ENCODE measurements at regions not wholly inside any gene's neighbourhood (a gene's known extent, or its start where the extent isn't known, plus 50 kb on each side); places are given as distances from the start of the nearest gene placed in this dataset.
"Not testable (repeated sequence)": the region's sequence is repeated elsewhere in the genome, so short reads cannot be mapped to it uniquely, and the experiment has no call there.

GRCh38 chr14:106618471-106618951 lies 1092.1 kb downstream of the TMEM121 start:
- not testable (repeated sequence) for H3K27me3 ChIP-seq (ENCODE audit: control insufficient read depth, low read length); H3K4me1 ChIP-seq (ENCODE audit: control insufficient read depth, low read length)
- TF ChIP-seq CTCF (IDR thresholded peaks at IDR 0.05; ENCODE audit: low read depth, low read length, poor library complexity, severe bottlenecking): peak; percentile 99

GRCh38 chr14:106619606-106620005 lies 1093.2 kb downstream of the TMEM121 start:
- no peak overlapping the region for H3K27ac ChIP-seq (ENCODE audit: low read depth, low read length)
- H3K4me2 ChIP-seq (ENCODE audit: low read length): no peak overlapping the region
- no peaks in the 10 kb centered on the region for H3K4me1 ChIP-seq (ENCODE audit: control insufficient read depth, low read length)

More at GRCh38 chr14:106618471-106618951, 1092.1 kb downstream of the TMEM121 start:
- not testable (repeated sequence) for H3K36me3 ChIP-seq (ENCODE audit: control insufficient read depth, low read length); H3F3A ChIP-seq (ENCODE audit: control insufficient read depth, insufficient read depth); H3K79me2 ChIP-seq (ENCODE audit: control insufficient read depth, low read length); H3K27ac ChIP-seq (ENCODE audit: low read depth, low read length); H4K20me1 ChIP-seq (ENCODE audit: control insufficient read depth, insufficient read depth, low read depth, low read length); H3K9me2 ChIP-seq (replicated peaks; ENCODE audit: control insufficient read depth, low read length); H3K4me2 ChIP-seq (ENCODE audit: low read length); H3K4me3 ChIP-seq (ENCODE audit: low read length)
- peaks cover 19% of the 10 kb centered on the region; the same call in 1 of the 2 replicates for H3K9me3 ChIP-seq (ENCODE audit: control insufficient read depth, insufficient read depth, low read length)

GRCh38 chr14:106620368-106620767 lies 1094.0 kb downstream of the TMEM121 start:
- no peaks in the 10 kb centered on the region for H4K20me1 ChIP-seq (ENCODE audit: control insufficient read depth, insufficient read depth, low read depth, low read length)
- no peaks in the 10 kb centered on the region for H3K36me3 ChIP-seq (ENCODE audit: control insufficient read depth, low read length)
- no peak overlapping the region for H3K4me2 ChIP-seq (ENCODE audit: low read length)
- H3K4me1 ChIP-seq (ENCODE audit: control insufficient read depth, low read length): no peaks in the 10 kb centered on the region
- no peak overlapping the region for H3K4me3 ChIP-seq (ENCODE audit: low read length)
- TF ChIP-seq EZH2phosphoT487 (IDR thresholded peaks at IDR 0.05; ENCODE audit: borderline replicate concordance, low read length) (no peak), CTCF (IDR thresholded peaks at IDR 0.05; ENCODE audit: low read depth, low read length, poor library complexity, severe bottlenecking) (no peak)
- H3K9me3 ChIP-seq (ENCODE audit: control insufficient read depth, insufficient read depth, low read length): peaks cover 19% of the 10 kb centered on the region; the same call in 1 of the 2 replicates
- peaks cover 2% of the 10 kb centered on the region; the same call in 1 of the 2 replicates for H3F3A ChIP-seq (ENCODE audit: control insufficient read depth, insufficient read depth)
- no peaks in the 10 kb centered on the region for H3K79me2 ChIP-seq (ENCODE audit: control insufficient read depth, low read length)
- H3K27ac ChIP-seq (ENCODE audit: low read depth, low read length): no peak overlapping the region
- no peaks in the 10 kb centered on the region for H3K27me3 ChIP-seq (ENCODE audit: control insufficient read depth, low read length)
- no peaks in the 10 kb centered on the region for H3K9me2 ChIP-seq (replicated peaks; ENCODE audit: control insufficient read depth, low read length)

More at GRCh38 chr14:106619606-106620005, 1093.2 kb downstream of the TMEM121 start:
- peaks cover 19% of the 10 kb centered on the region; the same call in 1 of the 2 replicates for H3K9me3 ChIP-seq (ENCODE audit: control insufficient read depth, insufficient read depth, low read length)
- H3K36me3 ChIP-seq (ENCODE audit: control insufficient read depth, low read length): no peaks in the 10 kb centered on the region
- no peaks in the 10 kb centered on the region for H3K27me3 ChIP-seq (ENCODE audit: control insufficient read depth, low read length)
- TF ChIP-seq EZH2phosphoT487 (IDR thresholded peaks at IDR 0.05; ENCODE audit: borderline replicate concordance, low read length) (no peak), CTCF (IDR thresholded peaks at IDR 0.05; ENCODE audit: low read depth, low read length, poor library complexity, severe bottlenecking) (no peak)
- H3K79me2 ChIP-seq (ENCODE audit: control insufficient read depth, low read length): no peaks in the 10 kb centered on the region
- no peak overlapping the region for H3K4me3 ChIP-seq (ENCODE audit: low read length)
- no peaks in the 10 kb centered on the region for H3K9me2 ChIP-seq (replicated peaks; ENCODE audit: control insufficient read depth, low read length)
- no peaks in the 10 kb centered on the region for H4K20me1 ChIP-seq (ENCODE audit: control insufficient read depth, insufficient read depth, low read depth, low read length)
- peaks cover 2% of the 10 kb centered on the region; the same call in 1 of the 2 replicates for H3F3A ChIP-seq (ENCODE audit: control insufficient read depth, insufficient read depth)

Measured in DOHH2 (cell line).